KG1 (cell line): ENCODE measurements at regions not wholly inside any gene's neighbourhood (a gene's known extent, or its start where the extent isn't known, plus 50 kb on each side); places are given as distances from the start of the nearest gene placed in this dataset.
"Not testable (repeated sequence)": the region's sequence is repeated elsewhere in the genome, so short reads cannot be mapped to it uniquely, and the experiment has no call there.

Experiments
- DNase-seq: peaks from one replicate; lab custom pipeline; 2025; lab: John Stamatoyannopoulos, UW

GRCh38 chrY:9118704-9119103, 218.6 kb upstream of the TSPY4 start:
- no peak for DNase-seq

GRCh38 chrY:9124623-9125022, 212.6 kb upstream of the TSPY4 start:
- no peak for DNase-seq

DNA sequence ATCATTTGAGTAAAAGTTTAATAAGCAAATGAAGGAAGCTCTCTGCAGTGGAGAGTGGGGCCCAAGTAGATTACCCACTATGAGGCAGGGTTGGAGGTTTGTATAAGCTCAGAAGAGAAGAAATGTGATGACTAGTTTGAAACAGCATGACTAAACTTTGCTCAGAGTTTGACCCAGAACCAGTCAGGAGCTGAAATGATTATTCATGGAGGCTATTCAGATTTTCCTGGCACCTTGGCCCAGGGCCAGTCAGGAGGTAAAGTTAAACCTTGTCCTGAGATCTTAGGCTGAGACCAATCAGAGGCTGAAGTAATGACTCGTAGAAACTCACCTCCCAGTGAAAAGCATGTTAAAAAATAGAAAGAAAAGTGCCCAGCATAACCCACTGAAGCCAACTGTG, 210.7 kb upstream of the TSPY4 start:
- no peak for DNase-seq

- DNase-seq, result not testable (repeated sequence)
These were observed 193.9 kb upstream of the TSPY4 start for GRCh38 chrY:9143366-9143765.

GRCh38 chrY:9154552-9154951, 182.7 kb upstream of the TSPY4 start:
- not testable (repeated sequence) for DNase-seq

GRCh38 chrY:9155721-9156120, 181.5 kb upstream of the TSPY4 start:
- no peak for DNase-seq

DNA sequence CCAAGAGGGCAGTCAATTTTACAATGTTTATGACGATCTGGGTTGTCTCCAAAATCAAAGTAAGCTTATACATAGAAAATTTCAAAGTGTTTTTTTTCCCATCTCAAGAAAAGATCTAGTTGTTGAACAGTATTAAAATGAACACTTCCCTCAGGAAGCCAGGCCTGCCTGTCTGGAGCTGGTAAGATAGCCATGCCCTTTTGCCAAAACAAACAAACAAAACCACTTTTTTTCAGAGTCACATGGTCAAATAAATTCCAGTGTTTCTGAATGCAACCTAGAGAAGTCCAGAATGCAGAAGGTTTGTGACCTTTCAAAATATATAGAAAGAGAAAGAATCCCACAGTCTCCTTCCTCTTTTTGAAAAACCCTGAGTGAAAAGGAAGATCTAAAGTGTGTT, 178.6 kb upstream of the TSPY4 start:
- DNase-seq, result no peak

DNA sequence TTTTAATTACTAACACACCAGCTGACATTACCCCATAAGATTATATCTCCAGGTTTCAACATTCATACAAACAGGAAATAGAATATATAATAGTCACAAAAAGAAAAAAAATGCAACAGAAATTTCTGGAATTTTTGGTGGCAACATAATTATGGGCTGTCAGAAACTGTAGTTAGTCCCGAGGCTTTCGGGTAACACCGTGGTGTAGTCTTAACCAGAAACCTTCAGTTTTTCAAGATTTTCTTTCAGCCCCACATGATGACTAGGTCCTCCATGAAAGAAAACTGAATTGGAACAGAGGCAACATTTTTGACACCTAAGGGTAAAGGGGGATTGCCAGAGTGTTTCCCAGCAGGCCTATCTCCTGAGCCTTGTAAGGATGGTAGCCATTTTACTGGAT, 176.9 kb upstream of the TSPY4 start:
- not testable (repeated sequence) for DNase-seq

DNA sequence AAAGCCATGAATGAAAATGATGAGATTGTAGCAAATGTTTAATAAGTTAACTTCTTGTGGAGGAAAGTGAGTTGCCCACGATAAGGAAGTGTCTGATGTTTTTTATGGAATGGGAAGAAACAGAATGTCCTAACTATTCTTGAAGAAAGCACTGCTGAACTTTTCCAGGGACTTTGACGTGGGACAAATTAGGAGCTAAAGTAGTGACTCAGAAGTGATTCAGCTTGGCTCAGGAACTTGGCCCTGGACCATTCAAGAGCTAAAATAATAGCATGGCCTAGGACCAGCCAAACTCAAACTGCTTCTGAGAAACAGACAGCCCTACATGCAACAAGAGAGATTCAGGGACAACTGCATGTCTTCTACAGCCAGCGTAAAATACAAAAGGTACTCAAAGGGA, 176.3 kb upstream of the TSPY4 start:
- not testable (repeated sequence) for DNase-seq

- DNase-seq, result not testable (repeated sequence)
These were observed 175.3 kb upstream of the TSPY4 start for GRCh38 chrY:9161990-9162389.

GRCh38 chrY:9162424-9162823, 174.8 kb upstream of the TSPY4 start:
- not testable (repeated sequence) for DNase-seq

- DNase-seq, result not testable (repeated sequence)
These were observed 159.6 kb upstream of the TSPY4 start for GRCh38 chrY:9177641-9178040.

DNA sequence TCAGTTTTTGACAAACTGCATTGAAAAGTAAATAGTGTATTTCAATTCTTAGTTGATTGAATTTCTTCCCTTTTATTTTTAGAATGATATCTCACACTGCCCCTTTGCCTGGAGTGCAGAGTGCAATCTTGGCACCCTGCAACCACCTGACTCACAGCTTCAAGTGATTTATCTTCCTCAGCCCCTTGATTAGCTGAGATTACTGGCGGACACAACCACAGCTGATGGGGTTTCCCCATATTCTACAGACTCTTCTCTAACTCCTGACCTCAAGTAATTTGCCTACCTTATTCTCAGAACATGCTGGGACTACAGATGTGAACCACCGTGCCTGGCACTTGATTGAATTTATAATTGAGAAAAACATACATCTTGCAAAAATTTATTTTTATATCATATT, 152.4 kb upstream of the TSPY4 start:
- not testable (repeated sequence) for DNase-seq

DNA sequence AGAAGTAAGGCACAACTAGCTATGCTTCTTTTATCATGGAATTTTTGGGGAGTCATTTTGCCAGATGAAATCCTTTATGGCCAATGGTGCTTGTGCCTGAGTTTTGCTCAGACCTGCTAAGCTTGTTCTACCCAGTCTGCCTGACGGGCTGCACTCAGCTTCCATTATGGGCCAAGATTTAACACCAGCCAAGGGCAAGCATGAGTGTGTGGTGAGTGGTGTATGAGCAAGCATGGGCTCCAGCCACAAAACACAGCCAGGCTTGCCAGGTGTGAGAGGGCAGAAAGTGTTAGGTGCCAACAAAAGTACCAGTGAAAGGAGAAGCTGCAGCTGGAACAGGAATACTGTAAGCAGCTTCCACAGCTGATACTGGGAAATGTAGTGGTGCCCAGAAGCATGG, 130.2 kb upstream of the TSPY4 start:
- DNase-seq, result not testable (repeated sequence)

DNA sequence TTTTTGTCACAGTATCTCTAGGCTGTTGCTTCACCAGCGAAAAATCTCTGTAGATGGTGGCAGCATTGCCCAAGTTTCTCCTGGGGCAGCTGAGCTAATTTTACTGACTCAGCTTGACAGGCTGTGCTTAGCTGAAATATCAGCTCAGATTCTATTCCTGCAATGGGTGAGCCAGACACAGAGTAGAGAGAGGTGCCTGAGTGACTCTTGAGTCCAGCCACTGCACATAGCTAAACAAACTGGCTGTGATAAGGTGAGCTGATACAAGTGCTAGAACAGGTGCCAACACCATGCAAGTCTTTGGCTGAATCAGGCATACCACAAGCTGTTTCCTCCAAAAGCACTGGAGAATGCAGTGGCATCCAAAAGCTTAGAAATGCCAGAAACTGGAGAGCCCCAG, 110.9 kb upstream of the TSPY4 start:
- no peak for DNase-seq

GRCh38 chrY:9257255-9257654, 80.0 kb upstream of the TSPY4 start:
- no peak for DNase-seq

- no peak for DNase-seq
These were observed 79.5 kb upstream of the TSPY4 start for GRCh38 chrY:9257725-9258124.

- no peak for DNase-seq
These were observed 77.9 kb upstream of the TSPY4 start for GRCh38 chrY:9259368-9259767.

- DNase-seq, result no peak
These were observed 76.8 kb upstream of the TSPY4 start for GRCh38 chrY:9260426-9260825.

DNA sequence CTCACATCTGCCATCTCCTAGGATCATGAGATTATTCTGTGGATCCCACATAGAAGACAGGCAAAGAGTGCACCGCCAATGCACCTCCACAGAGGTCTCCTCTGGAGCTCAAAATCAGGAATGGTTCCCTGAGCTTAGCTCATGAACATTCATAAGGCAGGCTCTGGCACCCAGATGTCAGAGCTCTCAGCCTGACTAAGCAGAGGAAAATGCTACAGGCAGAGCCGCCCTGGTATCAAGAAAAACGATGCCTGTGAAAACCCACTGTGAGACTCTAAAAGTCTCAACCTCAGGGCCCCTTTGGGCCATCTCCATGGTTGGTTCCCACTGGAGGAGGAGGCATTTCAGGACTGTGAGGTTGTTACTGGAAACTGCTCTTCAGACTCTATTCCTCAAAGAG, 71.7 kb upstream of the TSPY4 start:
- no peak for DNase-seq

DNA sequence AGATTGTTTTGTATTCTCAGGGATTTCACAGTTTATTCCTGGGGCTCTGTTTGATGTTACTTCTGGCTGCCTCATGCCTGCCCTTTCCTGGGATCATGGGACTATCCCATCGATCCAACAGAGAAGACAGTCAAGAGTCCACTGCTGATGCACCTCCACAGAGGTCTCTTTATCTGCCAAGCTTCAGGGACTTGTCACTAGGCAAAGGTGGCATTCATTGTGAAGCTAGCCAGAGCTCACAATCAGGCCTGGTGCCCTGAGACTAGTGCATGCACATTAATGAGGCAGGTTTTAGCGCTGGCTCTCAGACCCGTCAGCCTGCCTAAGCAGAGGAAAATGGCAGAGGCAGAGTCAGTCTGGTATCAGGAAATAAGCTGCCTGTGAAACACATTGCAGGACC, 66.9 kb upstream of the TSPY4 start:
- not testable (repeated sequence) for DNase-seq

- not testable (repeated sequence) for DNase-seq
These were observed 64.4 kb upstream of the TSPY4 start for GRCh38 chrY:9272847-9273246.

DNA sequence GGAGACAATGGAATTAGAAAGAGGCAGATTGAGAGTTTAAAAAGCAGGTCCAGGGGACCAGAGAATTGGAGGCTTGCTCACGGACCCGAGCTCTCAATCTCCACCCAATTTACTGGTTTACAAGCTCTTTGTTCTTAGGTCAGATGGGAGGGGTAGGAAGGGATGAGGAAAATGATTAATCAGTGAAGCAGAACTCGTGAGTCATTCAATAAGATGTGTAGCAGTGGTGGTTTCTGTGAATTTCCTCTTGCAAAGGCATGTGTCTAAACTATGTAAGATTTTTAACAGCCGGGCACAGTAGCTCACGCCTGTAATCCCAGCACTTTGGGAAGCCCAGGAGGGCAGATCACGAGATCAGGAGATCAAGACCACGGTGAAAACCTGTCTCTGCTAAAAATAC, 58.4 kb upstream of the TSPY4 start:
- peak; percentile 0 for DNase-seq
